GM23248 (cell line): ENCODE measurements at regions not wholly inside any gene's neighbourhood (a gene's known extent, or its start where the extent isn't known, plus 50 kb on each side); places are given as distances from the start of the nearest gene placed in this dataset.

ENCODE experiments used
- EZH2 ChIP-seq: fragments of 200-600 bp; sonication (generic); IDR thresholded peaks from 2 replicates; pipeline ENCODE4 v1.6.1; 2018; ENCODE audit warnings: antibody characterized with exemption, mild to moderate bottlenecking; ENCODE audit not compliant: insufficient read depth, poor library complexity, severe bottlenecking
- EZH2phosphoT487 ChIP-seq: fragments of 200-600 bp; sonication (generic); IDR thresholded peaks from 2 replicates; pipeline ENCODE4 v1.6.1; 2018; ENCODE audit warnings: antibody characterized with exemption, moderate library complexity, mild to moderate bottlenecking, low read depth; ENCODE audit not compliant: insufficient read depth

DNA sequence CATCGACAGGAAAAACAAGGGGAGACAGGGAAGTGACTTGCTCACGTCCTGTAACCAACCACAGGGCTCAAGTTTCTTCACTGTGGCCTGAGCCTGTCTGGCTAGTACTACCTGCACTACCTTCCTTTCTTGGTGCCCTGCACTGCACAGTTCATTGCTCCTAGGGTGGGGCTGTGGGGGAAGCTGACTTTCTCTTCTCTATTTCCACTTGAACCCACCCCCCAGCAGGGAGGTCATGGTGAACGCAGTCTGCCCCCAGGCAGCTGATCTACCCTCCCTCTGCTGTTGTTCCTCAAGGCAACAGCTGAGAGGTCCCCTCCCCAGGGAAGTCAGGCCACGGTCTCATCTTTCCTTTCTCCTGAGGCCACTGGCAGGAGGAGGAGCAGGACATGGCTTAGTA, 532.1 kb downstream of the SOX11 start:
- TF ChIP-seq EZH2 (no peak), EZH2phosphoT487 (no peak)
